ENCODE measurements at regions not wholly inside any gene's neighbourhood (a gene's known extent, or its start where the extent isn't known, plus 50 kb on each side); places are given as distances from the start of the nearest gene placed in this dataset.

DNA sequence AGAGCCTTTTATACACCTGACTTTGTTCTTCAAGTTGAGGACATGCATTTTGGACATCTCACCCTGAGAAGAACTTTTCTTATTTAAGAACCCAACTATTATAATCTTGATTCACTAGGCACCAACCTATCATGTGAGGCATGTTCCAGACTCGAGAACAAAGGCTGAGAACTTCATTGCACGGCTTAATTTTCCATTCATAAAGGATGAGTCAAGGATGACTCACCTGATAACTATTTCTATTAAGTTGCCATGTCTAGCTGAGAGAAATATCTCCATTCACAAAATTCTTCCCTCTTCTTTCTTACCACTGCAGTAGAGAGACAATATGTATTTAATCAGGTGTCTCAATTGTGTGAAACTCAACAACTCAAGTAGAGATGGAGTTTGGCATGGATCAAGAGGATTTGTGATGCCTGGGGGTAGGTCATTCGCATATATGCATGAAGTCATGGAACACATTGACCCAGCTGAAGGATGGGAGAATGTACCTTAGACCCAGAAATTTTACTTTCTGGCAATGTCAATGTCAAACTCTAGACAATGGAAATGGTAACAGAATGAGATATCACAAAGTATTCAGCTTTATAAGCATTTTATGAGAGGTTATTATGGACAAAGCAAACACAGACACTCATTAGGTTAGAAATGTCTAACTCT is 173.2 kb upstream of the PRNP start:
- H3K4me3 ChIP-seq (ENCODE audit: low read depth, low read length): no peak overlapping the region
- no peak for DNase-seq
- TF ChIP-seq, protein P1, sequence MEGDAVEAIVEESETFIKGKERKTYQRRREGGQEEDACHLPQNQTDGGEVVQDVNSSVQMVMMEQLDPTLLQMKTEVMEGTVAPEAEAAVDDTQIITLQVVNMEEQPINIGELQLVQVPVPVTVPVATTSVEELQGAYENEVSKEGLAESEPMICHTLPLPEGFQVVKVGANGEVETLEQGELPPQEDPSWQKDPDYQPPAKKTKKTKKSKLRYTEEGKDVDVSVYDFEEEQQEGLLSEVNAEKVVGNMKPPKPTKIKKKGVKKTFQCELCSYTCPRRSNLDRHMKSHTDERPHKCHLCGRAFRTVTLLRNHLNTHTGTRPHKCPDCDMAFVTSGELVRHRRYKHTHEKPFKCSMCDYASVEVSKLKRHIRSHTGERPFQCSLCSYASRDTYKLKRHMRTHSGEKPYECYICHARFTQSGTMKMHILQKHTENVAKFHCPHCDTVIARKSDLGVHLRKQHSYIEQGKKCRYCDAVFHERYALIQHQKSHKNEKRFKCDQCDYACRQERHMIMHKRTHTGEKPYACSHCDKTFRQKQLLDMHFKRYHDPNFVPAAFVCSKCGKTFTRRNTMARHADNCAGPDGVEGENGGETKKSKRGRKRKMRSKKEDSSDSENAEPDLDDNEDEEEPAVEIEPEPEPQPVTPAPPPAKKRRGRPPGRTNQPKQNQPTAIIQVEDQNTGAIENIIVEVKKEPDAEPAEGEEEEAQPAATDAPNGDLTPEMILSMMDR (IDR thresholded peaks at IDR 0.05; ENCODE audit: low read depth, low read length): no peak
- no peaks in the 10 kb centered on the region for H3K9me3 ChIP-seq (ENCODE audit: severe bottlenecking)
- no peak overlapping the region for H3K27ac ChIP-seq
- H3K27me3 ChIP-seq (ENCODE audit: insufficient read depth, low read depth, severe bottlenecking): no peaks in the 10 kb centered on the region
- no peaks in the 10 kb centered on the region for H3K36me3 ChIP-seq

DNA sequence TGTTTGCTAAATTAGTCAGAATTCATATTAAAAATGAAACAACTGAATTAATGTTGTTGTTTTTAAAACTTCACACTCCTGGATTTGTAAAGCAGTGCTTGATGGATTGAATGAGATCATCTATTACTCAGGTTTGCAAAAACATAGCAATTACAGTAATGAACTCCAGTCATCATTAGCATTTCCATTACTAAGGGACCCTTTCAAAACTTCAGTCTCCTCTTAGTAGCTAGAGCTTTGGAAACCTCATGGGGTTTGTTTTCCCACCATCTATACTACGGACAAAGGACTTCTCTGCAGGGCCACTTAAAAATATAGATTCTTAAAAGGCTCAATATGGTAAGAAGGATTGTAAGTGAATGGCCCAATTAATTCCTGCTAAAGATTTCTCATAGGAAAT is 174.5 kb upstream of the PRNP start:
- H3K4me3 ChIP-seq (ENCODE audit: low read depth, low read length): no peak overlapping the region
- no peak overlapping the region for H3K27ac ChIP-seq
- no peaks in the 10 kb centered on the region for H3K27me3 ChIP-seq (ENCODE audit: insufficient read depth, low read depth, severe bottlenecking)
- H3K9me3 ChIP-seq (ENCODE audit: severe bottlenecking): no peaks in the 10 kb centered on the region
- TF ChIP-seq, protein P1 (IDR thresholded peaks at IDR 0.05; ENCODE audit: low read depth, low read length): no peak
- no peak for DNase-seq
- no peaks in the 10 kb centered on the region for H3K36me3 ChIP-seq

DNA sequence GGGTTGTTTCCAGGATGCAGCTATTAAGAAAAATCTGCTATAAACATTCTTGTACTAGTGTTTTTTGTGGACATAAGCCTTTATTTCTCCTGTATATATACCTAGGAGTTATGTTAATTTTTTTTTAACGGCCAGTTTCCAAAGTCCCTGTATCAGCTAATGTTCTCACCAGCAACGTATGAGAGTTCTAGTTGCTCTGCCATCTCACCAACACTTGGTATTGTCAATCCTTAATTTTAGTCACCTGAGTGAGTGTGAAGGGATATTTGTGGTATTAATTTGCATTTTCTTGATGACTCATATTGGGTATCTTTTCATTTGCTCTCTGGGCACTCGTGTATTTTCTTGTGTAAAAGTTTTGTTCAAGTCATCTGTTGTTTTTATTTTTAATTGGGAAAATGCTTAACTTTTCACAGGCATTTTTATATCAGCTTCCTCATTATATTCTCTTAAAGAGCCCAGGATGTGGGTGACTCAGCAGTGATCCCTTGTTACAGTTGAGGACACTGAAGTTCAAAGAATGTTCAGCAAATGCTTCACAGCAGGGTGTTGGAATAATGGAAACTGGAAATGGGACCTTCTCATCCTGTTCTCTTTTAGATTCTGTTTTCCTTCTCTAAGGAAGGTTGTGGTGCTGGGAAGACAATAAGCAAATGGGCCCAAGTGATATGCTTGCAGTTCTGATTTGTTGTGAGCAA is 176.3 kb upstream of the PRNP start:
- H3K27ac ChIP-seq: no peak overlapping the region
- H3K36me3 ChIP-seq: no peaks in the 10 kb centered on the region
- no peak for DNase-seq
- TF ChIP-seq, protein P1 (IDR thresholded peaks at IDR 0.05; ENCODE audit: low read depth, low read length): no peak
- no peaks in the 10 kb centered on the region for H3K27me3 ChIP-seq (ENCODE audit: insufficient read depth, low read depth, severe bottlenecking)
- no peaks in the 10 kb centered on the region for H3K9me3 ChIP-seq (ENCODE audit: severe bottlenecking)
- no peak overlapping the region for H3K4me3 ChIP-seq (ENCODE audit: low read depth, low read length)

DNA sequence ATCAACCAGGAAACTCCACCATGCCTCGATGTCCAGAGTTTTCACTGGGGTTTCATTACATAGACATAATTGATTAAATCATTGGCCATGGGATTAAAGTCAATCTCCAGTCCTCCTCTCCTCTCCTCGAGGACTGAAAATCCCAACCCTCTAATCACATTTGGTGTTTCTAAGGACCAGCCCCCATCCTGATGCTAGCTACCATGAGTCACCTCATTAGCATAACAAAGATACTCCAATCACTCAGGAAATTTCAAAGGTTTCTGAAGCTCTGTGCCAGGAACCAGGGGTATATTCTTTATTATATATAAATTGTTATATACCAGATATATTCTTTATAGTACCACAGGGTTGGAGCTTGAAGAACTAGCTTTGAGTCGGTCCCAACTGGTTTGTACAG is 177.5 kb upstream of the PRNP start:
- DNase-seq: no peak
- Histone ChIP-seq H3K9me3 (ENCODE audit: severe bottlenecking) (no peaks in the 10 kb centered on the region), H3K27ac (no peak overlapping the region), H3K4me3 (ENCODE audit: low read depth, low read length) (no peak overlapping the region), H3K27me3 (ENCODE audit: insufficient read depth, low read depth, severe bottlenecking) (no peaks in the 10 kb centered on the region), H3K36me3 (no peaks in the 10 kb centered on the region)
- TF ChIP-seq, protein P1 (IDR thresholded peaks at IDR 0.05; ENCODE audit: low read depth, low read length): no peak

DNA sequence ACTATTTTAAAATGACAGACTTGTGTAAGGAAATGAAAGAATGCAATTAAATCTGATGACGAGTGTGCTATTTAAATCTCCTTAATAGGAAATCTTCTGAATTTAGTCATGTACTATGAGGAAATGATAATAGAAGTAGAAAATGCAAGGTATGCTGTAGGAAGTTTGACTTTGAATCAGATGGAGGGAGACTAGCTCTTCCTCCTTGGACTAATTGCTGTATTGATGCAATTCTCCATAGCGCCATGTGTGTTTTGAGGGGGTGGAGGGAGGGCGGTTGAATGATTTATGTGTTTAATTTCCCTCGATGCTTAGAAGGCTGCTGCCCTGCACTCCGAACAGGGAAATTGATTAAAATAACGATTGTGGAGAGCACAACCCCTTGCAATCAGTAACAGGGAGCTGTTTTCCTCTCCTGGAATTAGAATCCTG is 179.0 kb upstream of the PRNP start:
- no peak for DNase-seq
- H3K27me3 ChIP-seq (ENCODE audit: insufficient read depth, low read depth, severe bottlenecking): no peaks in the 10 kb centered on the region
- H3K27ac ChIP-seq: no peak overlapping the region
- TF ChIP-seq, protein P1 (IDR thresholded peaks at IDR 0.05; ENCODE audit: low read depth, low read length): no peak
- H3K4me3 ChIP-seq (ENCODE audit: low read depth, low read length): no peak overlapping the region
- no peaks in the 10 kb centered on the region for H3K36me3 ChIP-seq
- peaks cover 7% of the 10 kb centered on the region for H3K9me3 ChIP-seq (ENCODE audit: severe bottlenecking)

All from WERI-Rb-1 (cell line).